Superior temporal gyrus (tissue), 1 donor: ENCODE measurements at regions not wholly inside any gene's neighbourhood (a gene's known extent, or its start where the extent isn't known, plus 50 kb on each side); places are given as distances from the start of the nearest gene placed in this dataset.

Experiments
- DNase-seq: peaks from one replicate; pipeline ENCODE4 v3.0.0-alpha.2; 2016; ENCODE audit errors: extremely low spot score

DNA sequence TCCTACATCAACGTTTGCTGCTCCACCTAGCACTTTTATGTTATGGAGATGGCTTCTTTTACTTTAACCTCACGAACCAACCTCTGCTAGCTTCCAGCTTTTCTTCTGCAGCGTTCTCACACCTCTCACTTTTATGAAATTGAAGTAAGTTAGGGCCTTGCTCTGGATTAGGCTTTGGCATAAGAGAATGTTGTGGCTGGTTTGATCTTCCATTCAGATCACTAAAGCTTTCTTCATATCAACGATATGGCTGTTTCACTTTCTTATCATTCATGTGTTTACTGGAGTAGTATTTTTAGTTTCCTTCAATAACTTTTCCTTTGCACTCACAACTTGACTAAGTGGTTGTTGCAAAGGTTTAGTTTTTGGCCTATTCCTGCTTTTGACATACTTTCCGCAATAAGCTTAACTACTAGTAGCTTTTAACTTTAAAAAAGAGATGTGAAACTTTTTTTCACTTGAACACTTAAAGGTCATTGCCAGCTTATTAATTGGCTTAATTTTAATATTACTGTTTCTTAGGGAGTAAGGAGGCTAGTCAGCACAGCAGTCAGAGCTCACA, 60.0 kb upstream of the SPRY2 start:
- no peak for DNase-seq

DNA sequence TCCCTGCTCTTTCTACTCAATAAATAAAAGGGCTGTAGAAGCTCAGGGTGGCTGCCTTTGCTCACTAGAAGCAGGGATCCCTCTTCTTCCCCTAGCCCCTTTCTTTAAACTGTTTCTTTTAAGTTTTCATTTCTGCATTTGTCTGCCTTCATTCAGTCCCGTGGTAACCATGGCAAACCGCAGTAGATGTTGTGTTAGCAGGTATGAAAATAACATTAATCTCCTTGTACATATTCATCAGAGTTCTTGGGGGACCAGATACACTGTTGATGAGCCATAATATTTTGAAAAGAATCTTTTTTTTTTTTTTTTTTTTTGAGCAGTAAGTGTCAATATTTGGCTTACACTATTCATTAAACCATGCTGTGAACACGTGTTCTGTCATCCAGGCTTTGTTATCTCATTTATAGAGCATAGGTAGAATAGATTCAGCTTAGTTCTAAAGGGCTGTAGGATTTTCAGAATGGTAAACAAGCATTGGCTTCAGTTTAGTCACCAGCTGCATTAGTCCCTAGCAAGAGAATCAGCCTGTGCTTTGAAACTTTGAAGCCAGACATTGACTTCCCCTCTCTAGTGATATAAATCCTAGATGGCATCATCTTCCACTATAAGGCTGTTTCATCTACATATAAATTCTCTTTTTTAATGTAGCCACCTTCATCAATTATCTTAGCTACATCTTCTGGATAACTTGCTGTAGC, 59.4 kb upstream of the SPRY2 start:
- no peak for DNase-seq

- DNase-seq, result no peak
These were observed 58.6 kb upstream of the SPRY2 start for GRCh38 chr13:80399340-80400163.
